ENCODE measurements at regions not wholly inside any gene's neighbourhood (a gene's known extent, or its start where the extent isn't known, plus 50 kb on each side); places are given as distances from the start of the nearest gene placed in this dataset.

- H3K9me1 ChIP-seq (ENCODE audit: insufficient read depth, low read length): peaks cover 8% of the 10 kb centered on the region
- no peaks in the 10 kb centered on the region for H3K27me3 ChIP-seq (ENCODE audit: control insufficient read depth, insufficient read depth, low read length)
- no peak overlapping the region for H3K4me3 ChIP-seq (ENCODE audit: insufficient read depth, low read depth, low read length)
- peaks cover 18% of the 10 kb centered on the region for H3K4me1 ChIP-seq (ENCODE audit: control insufficient read depth, insufficient read depth, low read length)
- no peak overlapping the region for H2BK5ac ChIP-seq (ENCODE audit: low read depth, low read length, poor library complexity, severe bottlenecking)
- no peak overlapping the region for H3K18ac ChIP-seq (ENCODE audit: low read depth, low read length)
- dilution Hi-C loops (cut with HindIII; ENCODE audit: low sequenced_read_pairs, unreplicated experiment): no loop called here
- H3K23ac ChIP-seq (ENCODE audit: low read depth, low read length): no peak overlapping the region
- H3K4me2 ChIP-seq (ENCODE audit: low read depth, low read length): no peak overlapping the region
- no peak overlapping the region for H3K56ac ChIP-seq (ENCODE audit: extremely low read depth, insufficient read depth, low read length)
- H2AFZ ChIP-seq (replicated peaks; ENCODE audit: low read length, poor library complexity): no peak overlapping the region
- ATAC-seq (ENCODE audit: low read depth): no peak
- intact Hi-C loops (cut with micrococcal nuclease): no loop called here
- in situ Hi-C loops (cut with MboI; ENCODE audit: low sequenced_read_pairs): no loop called here
- H4K91ac ChIP-seq (ENCODE audit: insufficient read depth, low read depth, low read length): no peak overlapping the region
- H3K9me3 ChIP-seq (ENCODE audit: control insufficient read depth, insufficient read depth, low read length): no peaks in the 10 kb centered on the region
- BruUV-seq (replicated peaks): no TSS peak
- H4K8ac ChIP-seq (ENCODE audit: low read depth in 2 of 2, low read length in 2 of 2): no peak overlapping the region
- no peak overlapping the region for H2BK120ac ChIP-seq (ENCODE audit: low read depth, low read length)
- WGBS, 2 experiments (ENCODE audit: extremely low coverage in 2 of 2, insufficient read length in 1 of 2): 100% methylated on average over 4 of the region's 12 CpGs; no CpG with 5 or more reads in 1 of the 2 experiments
- H2BK20ac ChIP-seq (ENCODE audit: low read depth, low read length): no peak overlapping the region
- H3K79me1 ChIP-seq (ENCODE audit: low read depth in 1 of 2, low read length in 2 of 2): peaks cover 10 to 67% of the 10 kb centered on the region in 2 experiments
- H3K36me3 ChIP-seq (ENCODE audit: control insufficient read depth, insufficient read depth, low read length): peaks cover 38% of the 10 kb centered on the region
- H2AK5ac ChIP-seq (ENCODE audit: low read depth, low read length): no peak overlapping the region
- ChIA-PET CTCF (no interaction called here), POLR2A (ENCODE audit: unreplicated experiment) (no interaction called here)
- DNase-seq: no peak
- no peak overlapping the region for H4K5ac ChIP-seq (ENCODE audit: low read depth, low read length)
- no peak overlapping the region for H2AK9ac ChIP-seq (replicated peaks; ENCODE audit: low read depth, low read length, poor library complexity)
- H3K4ac ChIP-seq (ENCODE audit: low read depth, low read length): no peak overlapping the region
- H4K20me1 ChIP-seq (ENCODE audit: insufficient read depth, low read length): peaks cover 43% of the 10 kb centered on the region
- H2BK15ac ChIP-seq (ENCODE audit: low read depth, low read length): no peak overlapping the region
- no peak overlapping the region for H3K9ac ChIP-seq (ENCODE audit: low read depth, low read length)
- H3K27ac ChIP-seq (ENCODE audit: insufficient read depth, low read length): no peak overlapping the region
- no peak overlapping the region for H3K14ac ChIP-seq (replicated peaks; ENCODE audit: low read depth, low read length)
- TF ChIP-seq CEBPB (IDR thresholded peaks at IDR 0.05; ENCODE audit: low read depth, low read length) (no peak), MAZ (IDR thresholded peaks at IDR 0.05; ENCODE audit: borderline replicate concordance, low read depth, low read length) (no peak), RCOR1 (IDR thresholded peaks at IDR 0.05; ENCODE audit: insufficient replicate concordance, low read length) (no peak), POLR2A (IDR thresholded peaks at IDR 0.05; ENCODE audit: low read depth, low read length) (no peak), MAFK (IDR thresholded peaks at IDR 0.05; ENCODE audit: low read depth, low read length) (no peak), MXI1 (IDR thresholded peaks at IDR 0.05; ENCODE audit: borderline replicate concordance, low read depth, low read length) (no peak), NFE2L2 (IDR thresholded peaks at IDR 0.05; ENCODE audit: low read depth, low read length) (no peak), FOS (IDR thresholded peaks at IDR 0.05; ENCODE audit: low read depth, low read length) (no peak), BHLHE40 (IDR thresholded peaks at IDR 0.05; ENCODE audit: low read depth, low read length) (no peak), ELK1 (IDR thresholded peaks at IDR 0.05; ENCODE audit: borderline replicate concordance, low read depth, low read length) (no peak)
These were observed 111.2 kb downstream of the NCOR2 start for GRCh38 chr12:124456133-124456651.

Data from IMR-90 (cell line).